ENCODE measurements at regions not wholly inside any gene's neighbourhood (a gene's known extent, or its start where the extent isn't known, plus 50 kb on each side); places are given as distances from the start of the nearest gene placed in this dataset.
A peak's percentile ranks its signal among the peaks of the same experiment; 100 is the strongest.

- TF ChIP-seq RARB (CRISPR knock-in tag; IDR thresholded peaks at IDR 0.05) (no peak), ZNF8 (CRISPR knock-in tag; IDR thresholded peaks at IDR 0.05) (no peak), ZFP3 (CRISPR knock-in tag; IDR thresholded peaks at IDR 0.05) (no peak), ISL1 (CRISPR knock-in tag; IDR thresholded peaks at IDR 0.05) (peak; percentile 73), BACH2 (CRISPR knock-in tag; IDR thresholded peaks at IDR 0.05; ENCODE audit: borderline replicate concordance) (no peak), ESRRG (CRISPR knock-in tag; IDR thresholded peaks at IDR 0.05) (no peak), CSRNP3 (CRISPR knock-in tag; IDR thresholded peaks at IDR 0.05) (no peak), TOX (CRISPR knock-in tag; IDR thresholded peaks at IDR 0.05; ENCODE audit: borderline replicate concordance) (0 out of 2 replicates have a peak, but pooled peaks have one; percentile 35), ZNF70 (CRISPR knock-in tag; IDR thresholded peaks at IDR 0.05) (no peak), POU6F1 (CRISPR knock-in tag; IDR thresholded peaks at IDR 0.05; ENCODE audit: borderline replicate concordance, low read depth) (no peak)
- ATAC-seq: peak; percentile 82
Observed at GRCh38 chr2:56681659-56682396, 498.0 kb downstream of the CCDC85A start.

DNA sequence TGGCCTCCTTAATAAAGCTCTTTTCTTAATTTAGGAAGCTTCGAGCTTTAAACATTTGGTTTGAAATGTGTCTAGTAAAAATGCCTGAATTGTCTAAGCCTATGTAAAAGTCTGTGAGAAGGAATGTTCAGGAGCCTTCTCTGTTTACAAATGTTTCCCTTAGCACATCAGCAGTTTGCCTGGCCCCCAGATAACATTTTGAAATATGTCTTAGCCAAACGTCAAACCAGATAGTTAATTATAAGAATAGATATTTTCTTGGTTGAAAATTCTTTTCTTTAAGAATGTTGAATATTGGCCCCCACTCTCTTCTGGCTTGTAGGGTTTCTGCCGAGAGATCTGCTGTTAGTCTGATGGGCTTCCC, 498.6 kb downstream of the CCDC85A start:
- no peak for TF ChIP-seq ZNF8 (CRISPR knock-in tag; IDR thresholded peaks at IDR 0.05)
- no peak for TF ChIP-seq ZC3H10 (CRISPR knock-in tag; IDR thresholded peaks at IDR 0.05)
- TF ChIP-seq SNAI2 (CRISPR knock-in tag; IDR thresholded peaks at IDR 0.05): no peak
- TF ChIP-seq, protein P1, sequence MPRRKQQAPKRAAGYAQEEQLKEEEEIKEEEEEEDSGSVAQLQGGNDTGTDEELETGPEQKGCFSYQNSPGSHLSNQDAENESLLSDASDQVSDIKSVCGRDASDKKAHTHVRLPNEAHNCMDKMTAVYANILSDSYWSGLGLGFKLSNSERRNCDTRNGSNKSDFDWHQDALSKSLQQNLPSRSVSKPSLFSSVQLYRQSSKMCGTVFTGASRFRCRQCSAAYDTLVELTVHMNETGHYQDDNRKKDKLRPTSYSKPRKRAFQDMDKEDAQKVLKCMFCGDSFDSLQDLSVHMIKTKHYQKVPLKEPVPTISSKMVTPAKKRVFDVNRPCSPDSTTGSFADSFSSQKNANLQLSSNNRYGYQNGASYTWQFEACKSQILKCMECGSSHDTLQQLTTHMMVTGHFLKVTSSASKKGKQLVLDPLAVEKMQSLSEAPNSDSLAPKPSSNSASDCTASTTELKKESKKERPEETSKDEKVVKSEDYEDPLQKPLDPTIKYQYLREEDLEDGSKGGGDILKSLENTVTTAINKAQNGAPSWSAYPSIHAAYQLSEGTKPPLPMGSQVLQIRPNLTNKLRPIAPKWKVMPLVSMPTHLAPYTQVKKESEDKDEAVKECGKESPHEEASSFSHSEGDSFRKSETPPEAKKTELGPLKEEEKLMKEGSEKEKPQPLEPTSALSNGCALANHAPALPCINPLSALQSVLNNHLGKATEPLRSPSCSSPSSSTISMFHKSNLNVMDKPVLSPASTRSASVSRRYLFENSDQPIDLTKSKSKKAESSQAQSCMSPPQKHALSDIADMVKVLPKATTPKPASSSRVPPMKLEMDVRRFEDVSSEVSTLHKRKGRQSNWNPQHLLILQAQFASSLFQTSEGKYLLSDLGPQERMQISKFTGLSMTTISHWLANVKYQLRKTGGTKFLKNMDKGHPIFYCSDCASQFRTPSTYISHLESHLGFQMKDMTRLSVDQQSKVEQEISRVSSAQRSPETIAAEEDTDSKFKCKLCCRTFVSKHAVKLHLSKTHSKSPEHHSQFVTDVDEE (CRISPR knock-in tag; IDR thresholded peaks at IDR 0.05): no peak
- no peak for TF ChIP-seq POU6F1 (CRISPR knock-in tag; IDR thresholded peaks at IDR 0.05; ENCODE audit: borderline replicate concordance, low read depth)
- no peak for TF ChIP-seq GLIS3 (CRISPR knock-in tag; IDR thresholded peaks at IDR 0.05)
- no peak for TF ChIP-seq ZFP30 (CRISPR knock-in tag; IDR thresholded peaks at IDR 0.05)

DNA sequence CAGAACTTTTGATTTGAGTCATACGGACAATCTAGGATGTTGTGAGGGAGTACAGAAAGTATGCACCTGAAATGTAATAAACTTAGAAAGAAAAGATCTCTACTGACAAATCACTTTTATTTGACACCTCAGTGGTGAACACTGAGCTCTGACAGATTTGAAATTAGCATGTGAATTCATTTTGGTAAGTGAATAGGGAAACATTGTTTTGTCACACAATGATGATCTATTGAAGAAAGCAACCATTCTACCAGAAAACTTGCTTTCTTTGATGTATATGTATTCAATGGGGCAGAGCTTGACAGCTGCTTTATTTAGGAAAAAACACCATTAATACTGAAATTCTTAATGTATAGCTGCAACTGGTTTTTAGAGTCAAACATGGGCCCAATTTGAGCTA, 500.5 kb downstream of the CCDC85A start:
- no peak for ATAC-seq
- TF ChIP-seq GLIS3 (CRISPR knock-in tag; IDR thresholded peaks at IDR 0.05) (no peak), ESRRG (CRISPR knock-in tag; IDR thresholded peaks at IDR 0.05) (no peak), CSDC2 (CRISPR knock-in tag; IDR thresholded peaks at IDR 0.05) (no peak), PPARA (CRISPR knock-in tag; IDR thresholded peaks at IDR 0.05; ENCODE audit: borderline replicate concordance) (no peak), OSR1 (CRISPR knock-in tag; IDR thresholded peaks at IDR 0.05) (no peak), ZFP3 (CRISPR knock-in tag; IDR thresholded peaks at IDR 0.05) (no peak), ZNF8 (CRISPR knock-in tag; IDR thresholded peaks at IDR 0.05) (no peak), CSRNP3 (CRISPR knock-in tag; IDR thresholded peaks at IDR 0.05) (no peak), ZFP30 (CRISPR knock-in tag; IDR thresholded peaks at IDR 0.05) (no peak), ZNF70 (CRISPR knock-in tag; IDR thresholded peaks at IDR 0.05) (no peak), POU6F1 (CRISPR knock-in tag; IDR thresholded peaks at IDR 0.05; ENCODE audit: borderline replicate concordance, low read depth) (no peak), TOX (CRISPR knock-in tag; IDR thresholded peaks at IDR 0.05; ENCODE audit: borderline replicate concordance) (no peak), ZNF565 (CRISPR knock-in tag; conservative IDR thresholded peaks at IDR 0.05; ENCODE audit: low read depth) (no peak), ARNTL (CRISPR knock-in tag; IDR thresholded peaks at IDR 0.05; ENCODE audit: borderline replicate concordance, low read depth) (no peak)
- TF ChIP-seq, protein P2, sequence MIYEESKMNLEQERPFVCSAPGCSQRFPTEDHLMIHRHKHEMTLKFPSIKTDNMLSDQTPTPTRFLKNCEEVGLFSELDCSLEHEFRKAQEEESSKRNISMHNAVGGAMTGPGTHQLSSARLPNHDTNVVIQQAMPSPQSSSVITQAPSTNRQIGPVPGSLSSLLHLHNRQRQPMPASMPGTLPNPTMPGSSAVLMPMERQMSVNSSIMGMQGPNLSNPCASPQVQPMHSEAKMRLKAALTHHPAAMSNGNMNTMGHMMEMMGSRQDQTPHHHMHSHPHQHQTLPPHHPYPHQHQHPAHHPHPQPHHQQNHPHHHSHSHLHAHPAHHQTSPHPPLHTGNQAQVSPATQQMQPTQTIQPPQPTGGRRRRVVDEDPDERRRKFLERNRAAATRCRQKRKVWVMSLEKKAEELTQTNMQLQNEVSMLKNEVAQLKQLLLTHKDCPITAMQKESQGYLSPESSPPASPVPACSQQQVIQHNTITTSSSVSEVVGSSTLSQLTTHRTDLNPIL (CRISPR knock-in tag; IDR thresholded peaks at IDR 0.05; ENCODE audit: low read depth): no peak
- TF ChIP-seq, protein P3, sequence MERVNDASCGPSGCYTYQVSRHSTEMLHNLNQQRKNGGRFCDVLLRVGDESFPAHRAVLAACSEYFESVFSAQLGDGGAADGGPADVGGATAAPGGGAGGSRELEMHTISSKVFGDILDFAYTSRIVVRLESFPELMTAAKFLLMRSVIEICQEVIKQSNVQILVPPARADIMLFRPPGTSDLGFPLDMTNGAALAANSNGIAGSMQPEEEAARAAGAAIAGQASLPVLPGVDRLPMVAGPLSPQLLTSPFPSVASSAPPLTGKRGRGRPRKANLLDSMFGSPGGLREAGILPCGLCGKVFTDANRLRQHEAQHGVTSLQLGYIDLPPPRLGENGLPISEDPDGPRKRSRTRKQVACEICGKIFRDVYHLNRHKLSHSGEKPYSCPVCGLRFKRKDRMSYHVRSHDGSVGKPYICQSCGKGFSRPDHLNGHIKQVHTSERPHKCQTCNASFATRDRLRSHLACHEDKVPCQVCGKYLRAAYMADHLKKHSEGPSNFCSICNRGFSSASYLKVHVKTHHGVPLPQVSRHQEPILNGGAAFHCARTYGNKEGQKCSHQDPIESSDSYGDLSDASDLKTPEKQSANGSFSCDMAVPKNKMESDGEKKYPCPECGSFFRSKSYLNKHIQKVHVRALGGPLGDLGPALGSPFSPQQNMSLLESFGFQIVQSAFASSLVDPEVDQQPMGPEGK (CRISPR knock-in tag; IDR thresholded peaks at IDR 0.05; ENCODE audit: borderline replicate concordance): no peak

More for the DNA sequence above, 498.6 kb downstream of the CCDC85A start:
- ATAC-seq: peak; percentile 46

All from SK-N-SH treated with all-trans-retinoic acid at 6 μM for 48 hours (cell line).